ENCODE measurements at regions not wholly inside any gene's neighbourhood (a gene's known extent, or its start where the extent isn't known, plus 50 kb on each side); places are given as distances from the start of the nearest gene placed in this dataset.

DNA sequence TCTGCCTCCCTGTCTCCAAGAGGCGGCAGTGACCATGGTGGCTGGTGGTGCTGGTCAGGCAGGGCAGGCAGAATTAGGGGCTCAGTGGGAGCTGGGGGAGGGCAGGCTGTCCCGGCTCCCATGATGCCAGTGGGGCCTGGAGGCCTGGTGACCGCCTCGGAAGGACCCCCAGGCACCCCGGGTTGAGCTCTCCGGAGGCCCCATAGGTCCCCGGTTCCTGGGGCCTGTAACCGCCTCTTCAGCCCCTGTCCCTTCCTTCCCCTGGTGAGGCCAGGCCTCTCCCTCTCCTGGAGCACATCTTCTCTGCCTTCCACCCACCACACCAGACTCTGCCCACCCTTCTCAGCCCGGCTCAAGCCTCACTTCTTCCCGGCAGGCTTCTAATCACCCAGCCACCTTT lies 117.7 kb upstream of the GSC start:
- Histone ChIP-seq H2BK15ac (ENCODE audit: low read depth, low read length) (no peak overlapping the region), H3K27ac (ENCODE audit: insufficient read length, low read depth, low read length) (no peak overlapping the region), H2AK5ac (ENCODE audit: insufficient read length, low read length) (no peak overlapping the region), H3K18ac (ENCODE audit: insufficient read length, low read depth, low read length) (no peak overlapping the region), H3K79me2 (ENCODE audit: insufficient read depth, low read length) (no peaks in the 10 kb centered on the region), H3T11ph (ENCODE audit: low read length) (no peak overlapping the region), H3K23me2 (ENCODE audit: insufficient read length, low read depth, low read length, poor library complexity, severe bottlenecking) (no peaks in the 10 kb centered on the region), H3K4me1 (ENCODE audit: insufficient read depth, low read length) (no peaks in the 10 kb centered on the region), H3K4me2 (ENCODE audit: insufficient read depth, insufficient read length, low read length) (no peak overlapping the region), H3K56ac (ENCODE audit: insufficient read length, low read depth, low read length) (no peak overlapping the region), H2BK120ac (ENCODE audit: low read depth, low read length, poor library complexity, severe bottlenecking) (no peak overlapping the region), H2BK20ac (ENCODE audit: low read depth, low read length, poor library complexity, severe bottlenecking) (no peak overlapping the region), H2AFZ (ENCODE audit: low read length) (no peak overlapping the region), H4K5ac (ENCODE audit: insufficient read length, low read depth, low read length) (no peak overlapping the region), H3K4ac (ENCODE audit: low read depth, low read length) (no peak overlapping the region), H3K14ac (ENCODE audit: insufficient read depth, low read length) (peak overlapping the region; percentile 59; the same call in 1 of the 2 replicates), H3K9ac (ENCODE audit: extremely low read depth, insufficient read length, low read length) (no peak overlapping the region), H3K79me1 (ENCODE audit: insufficient read depth, low read depth, low read length, poor library complexity, severe bottlenecking) (no peaks in the 10 kb centered on the region), H2BK5ac (ENCODE audit: insufficient read length, low read length) (no peak overlapping the region), H3K9me3 (ENCODE audit: control insufficient read depth, low read depth, low read length) (no peaks in the 10 kb centered on the region), H2BK12ac (ENCODE audit: insufficient read length, low read depth, low read length) (no peak overlapping the region), H4K8ac (replicated peaks; ENCODE audit: insufficient read length, low read depth, low read length) (no peak overlapping the region), H4K20me1 (ENCODE audit: control insufficient read depth, insufficient read depth, insufficient read length) (no peaks in the 10 kb centered on the region), H3K27me3 (ENCODE audit: insufficient read depth, low read length) (no peaks in the 10 kb centered on the region), H4K91ac (ENCODE audit: insufficient read length, low read depth, low read length) (no peak overlapping the region), H3K23ac (ENCODE audit: insufficient read length, low read depth, low read length) (no peak overlapping the region)
- TF ChIP-seq, protein P1, sequence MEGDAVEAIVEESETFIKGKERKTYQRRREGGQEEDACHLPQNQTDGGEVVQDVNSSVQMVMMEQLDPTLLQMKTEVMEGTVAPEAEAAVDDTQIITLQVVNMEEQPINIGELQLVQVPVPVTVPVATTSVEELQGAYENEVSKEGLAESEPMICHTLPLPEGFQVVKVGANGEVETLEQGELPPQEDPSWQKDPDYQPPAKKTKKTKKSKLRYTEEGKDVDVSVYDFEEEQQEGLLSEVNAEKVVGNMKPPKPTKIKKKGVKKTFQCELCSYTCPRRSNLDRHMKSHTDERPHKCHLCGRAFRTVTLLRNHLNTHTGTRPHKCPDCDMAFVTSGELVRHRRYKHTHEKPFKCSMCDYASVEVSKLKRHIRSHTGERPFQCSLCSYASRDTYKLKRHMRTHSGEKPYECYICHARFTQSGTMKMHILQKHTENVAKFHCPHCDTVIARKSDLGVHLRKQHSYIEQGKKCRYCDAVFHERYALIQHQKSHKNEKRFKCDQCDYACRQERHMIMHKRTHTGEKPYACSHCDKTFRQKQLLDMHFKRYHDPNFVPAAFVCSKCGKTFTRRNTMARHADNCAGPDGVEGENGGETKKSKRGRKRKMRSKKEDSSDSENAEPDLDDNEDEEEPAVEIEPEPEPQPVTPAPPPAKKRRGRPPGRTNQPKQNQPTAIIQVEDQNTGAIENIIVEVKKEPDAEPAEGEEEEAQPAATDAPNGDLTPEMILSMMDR (conservative IDR thresholded peaks at IDR 0.05), result no peak
- Mint-ChIP-seq H3K27me3 (ENCODE audit: low read depth) (peaks cover 11% of the 10 kb centered on the region), H3K4me1 (no peaks in the 10 kb centered on the region), H3K4me3 (no peak overlapping the region), H3K36me3 (ENCODE audit: insufficient read depth in 1 of 3, low read depth in 3 of 3) (no peaks in the 10 kb centered on the region), H3K9me3 (no peaks in the 10 kb centered on the region), H3K27ac (peak overlapping the region in 2 of 3 experiments; percentile 76 to 89; a peak in 3 of 7 replicates)
- DNase-seq, result no peak
- no CpG with 5 or more reads among the region's 10 CpGs for WGBS (ENCODE audit: extremely low coverage, insufficient read length, low lambda C conversion rate)

Data from H9 (cell line).